Endothelial cell of umbilical vein (primary cell): ENCODE measurements at regions not wholly inside any gene's neighbourhood (a gene's known extent, or its start where the extent isn't known, plus 50 kb on each side); places are given as distances from the start of the nearest gene placed in this dataset.
A peak's percentile ranks its signal among the peaks of the same experiment; 100 is the strongest.

Experiments used
- BruUV-seq: library from RNA; stranded (reverse); fragments of 400-500 nt; replicated peaks from 2 replicates; lab custom pipeline; 2021; lab: Mats Ljungman, UMichigan
- CTCF ChIA-PET: fragments of 300-600, 350-600 bp; sonication (Branson Sonifier 250); formaldehyde crosslinking; loops from one replicate; lab custom pipeline; 2021; ENCODE audit warnings: antibody characterized with exemption, inconsistent platforms; lab: Charles Lee
- POLR2A ChIA-PET: fragments of 300-600, 350-600 bp; sonication (Branson Sonifier 250); formaldehyde crosslinking; loops from one replicate; lab custom pipeline; 2021; ENCODE audit warnings: antibody characterized with exemption, inconsistent platforms; lab: Charles Lee
- DNase-seq: peaks from one replicate; pipeline ENCODE4 v3.0.0-alpha.2; 2011; ENCODE audit warnings: low read depth, low spot score
- FAIRE-seq: peaks from 2 replicates; lab custom pipeline; 2011; peaks lifted over from hg19 to GRCh38; lab: Jason Lieb, UNC
- H2AFZ ChIP-seq: 2 replicates; pipeline ENCODE4 v1.6.0; 2012; ENCODE audit warnings: low read depth, low read length, control low read depth, inconsistent platforms
- H3K27ac ChIP-seq: 2 replicates; pipeline ENCODE4 v1.5.1; 2011; ENCODE audit warnings: low read depth, mild to moderate bottlenecking, control low read depth, low read length, moderate library complexity; ENCODE audit not compliant: insufficient read depth
- H3K27me3 ChIP-seq, 2 experiments: 2 replicates each; pipeline versions ENCODE4 v1.6.0 to v1.6.1; 2011; ENCODE audit warnings: low read length in 2 of 2, mixed read lengths in 1 of 2; ENCODE audit not compliant: control insufficient read depth in 2 of 2, insufficient read depth in 2 of 2
- H3K36me3 ChIP-seq, 2 experiments: 2 replicates in 1 of 2; 3 replicates in 1 of 2; pipeline ENCODE4 v1.5.1; 2011; ENCODE audit warnings: low read length in 2 of 2, mild to moderate bottlenecking in 1 of 2, moderate library complexity in 1 of 2; ENCODE audit not compliant: control insufficient read depth in 2 of 2, insufficient read depth in 2 of 2; ENCODE audit errors: extremely low read depth in 1 of 2
- H3K4me1 ChIP-seq: 3 replicates; pipeline ENCODE4 v1.5.1; 2011; ENCODE audit warnings: mild to moderate bottlenecking, low read length; ENCODE audit not compliant: control insufficient read depth, insufficient read depth; ENCODE audit errors: extremely low read depth
- H3K4me2 ChIP-seq: 2 replicates; pipeline ENCODE4 v1.6.1; 2011; ENCODE audit warnings: low read length, control low read depth, mixed read lengths; ENCODE audit not compliant: insufficient read depth
- H3K4me3 ChIP-seq, 3 experiments: fragments of 200-600 bp in 1 of 3; sonication (generic), shearing (Covaris generic) in 1 of 3; replicated peaks in 1 of 3; 2 replicates each; pipeline ENCODE4 v1.5.1; 2011 to 2016; ENCODE audit warnings: control low read depth in 3 of 3, low read length in 3 of 3, mild to moderate bottlenecking in 2 of 3, inconsistent platforms in 1 of 3, low read depth in 1 of 3, moderate library complexity in 1 of 3; ENCODE audit not compliant: insufficient read depth in 1 of 3
- H3K79me2 ChIP-seq: 2 replicates; pipeline ENCODE4 v1.6.0; 2012; ENCODE audit warnings: low read length, inconsistent platforms; ENCODE audit not compliant: control insufficient read depth, insufficient read depth
- H3K9ac ChIP-seq: replicated peaks from 2 replicates; pipeline ENCODE3; 2011; ENCODE audit warnings: low read length, control low read depth; ENCODE audit not compliant: insufficient read depth; ENCODE audit errors: extremely low read depth
- H3K9me1 ChIP-seq: replicated peaks from 3 replicates; pipeline ENCODE4 v1.6.0; 2011; ENCODE audit warnings: mild to moderate bottlenecking, low read length; ENCODE audit not compliant: control insufficient read depth, insufficient read depth; ENCODE audit errors: extremely low read depth
- H3K9me3 ChIP-seq: replicated peaks from 2 replicates; pipeline ENCODE4 v1.5.1; 2012; ENCODE audit warnings: low read length, inconsistent platforms; ENCODE audit not compliant: control insufficient read depth, insufficient read depth
- H4K20me1 ChIP-seq: replicated peaks from 2 replicates; pipeline ENCODE3; 2011; ENCODE audit warnings: mild to moderate bottlenecking, low read length; ENCODE audit not compliant: control insufficient read depth, insufficient read depth; ENCODE audit errors: extremely low read depth
- FOS ChIP-seq: IDR thresholded peaks from 2 replicates; pipeline ENCODE4 v1.6.1; 2011; ENCODE audit warnings: mild to moderate bottlenecking, low read length, moderate library complexity, borderline replicate concordance; ENCODE audit not compliant: insufficient read depth
- GATA2 ChIP-seq: IDR thresholded peaks from 2 replicates; pipeline ENCODE4 v1.7.0; 2011; ENCODE audit warnings: low read depth, mild to moderate bottlenecking, moderate library complexity, mixed read lengths, low read length; ENCODE audit not compliant: insufficient read length, insufficient read depth
- POLR2A ChIP-seq: IDR thresholded peaks from 2 replicates; pipeline ENCODE4 v1.6.1; 2012; ENCODE audit warnings: low read depth, mild to moderate bottlenecking, control low read depth, low read length
- POLR2AphosphoS5 ChIP-seq: IDR thresholded peaks from 2 replicates; pipeline ENCODE4 v1.6.1; 2012; ENCODE audit warnings: low read depth, mild to moderate bottlenecking, control low read depth, low read length, moderate library complexity; ENCODE audit not compliant: insufficient read depth
- dilution Hi-C: fragments of 300-500 bp; cut with MboI; formaldehyde crosslinking; loops from one replicate; pipeline ENCODE4 v1.15.0; 2019; ENCODE audit warnings: low sequenced_read_pairs; ENCODE audit not compliant: extremely low pct_ligation_motif_present
- intact Hi-C: fragments of 100-400 bp; cut with micrococcal nuclease; formaldehyde crosslinking; loops from one replicate; pipeline ENCODE4 v1.10.0; 2022
- TF ChIP-seq, protein P1 (sequence below): IDR thresholded peaks from 2 replicates; pipeline ENCODE4 v1.6.1; 2011; ENCODE audit not compliant: insufficient read depth, insufficient read length
- TF ChIP-seq, protein P2 (sequence below), 2 donors: IDR thresholded peaks; 1 replicate in 1 of 2; 2 replicates in 1 of 2; pipeline ENCODE4 v1.5.1; 2011; ENCODE audit warnings: low read length in 2 of 2, mild to moderate bottlenecking in 2 of 2, moderate library complexity in 2 of 2, control low read depth in 1 of 2, inconsistent platforms in 1 of 2, low read depth in 1 of 2; ENCODE audit not compliant: insufficient read depth in 1 of 2; ENCODE audit errors: extremely low read depth in 1 of 2

DNA sequence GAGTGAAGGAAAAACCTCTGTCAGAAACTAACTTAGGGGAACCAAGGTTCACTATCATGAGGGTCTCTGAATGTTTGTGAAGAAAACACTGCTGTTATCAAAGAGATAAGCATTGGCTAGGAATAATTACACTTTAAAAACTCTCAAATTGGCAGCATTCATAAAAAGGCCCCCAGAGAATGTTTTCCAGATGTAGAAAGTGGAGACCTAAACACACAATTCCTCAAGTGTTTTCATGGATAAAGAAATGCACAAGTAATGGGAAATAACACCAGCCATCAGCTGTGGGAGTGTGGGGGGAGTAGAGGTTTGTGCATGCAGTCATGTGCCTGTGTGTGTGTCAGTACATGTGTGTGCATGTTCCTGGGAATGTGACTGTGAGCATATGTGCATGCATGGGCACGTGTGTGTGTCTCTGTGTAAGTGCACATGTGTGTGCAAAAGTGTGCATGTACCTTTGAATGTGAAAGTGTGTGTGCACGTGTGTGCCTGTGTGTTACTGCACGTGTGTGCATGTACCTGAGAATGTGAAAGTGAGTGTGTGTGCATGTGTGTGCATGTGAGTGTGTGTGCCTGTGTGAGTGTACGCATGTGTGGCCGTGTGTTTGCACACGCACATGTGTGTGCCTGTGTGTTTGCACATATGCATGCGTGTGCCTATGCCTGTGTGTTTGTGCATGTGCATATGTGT, 854.3 kb upstream of the SALL3 start:
- Histone ChIP-seq H3K4me3 (no peak overlapping the region), H3K4me1 (no peaks in the 10 kb centered on the region), H3K9ac (no peak overlapping the region), H3K4me2 (no peak overlapping the region), H2AFZ (no peak overlapping the region), H3K27ac (no peak overlapping the region), H3K9me3 (peaks cover 5% of the 10 kb centered on the region), H4K20me1 (no peaks in the 10 kb centered on the region), H3K9me1 (no peaks in the 10 kb centered on the region), H3K27me3 (no peaks in the 10 kb centered on the region), H3K36me3 (no peaks in the 10 kb centered on the region), H3K79me2 (no peaks in the 10 kb centered on the region)
- dilution Hi-C loops = no loop called here
- CTCF ChIA-PET = no interaction called here
- no peak for FAIRE-seq
- DNase-seq = no peak
- BruUV-seq = no TSS peak
- POLR2A ChIA-PET = no interaction called here
- intact Hi-C loops = no loop called here
- TF ChIP-seq GATA2 (no peak), FOS (no peak), POLR2AphosphoS5 (no peak), POLR2A (no peak)
- TF ChIP-seq, protein P1, sequence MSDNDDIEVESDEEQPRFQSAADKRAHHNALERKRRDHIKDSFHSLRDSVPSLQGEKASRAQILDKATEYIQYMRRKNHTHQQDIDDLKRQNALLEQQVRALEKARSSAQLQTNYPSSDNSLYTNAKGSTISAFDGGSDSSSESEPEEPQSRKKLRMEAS = peak; percentile 2

DNA sequence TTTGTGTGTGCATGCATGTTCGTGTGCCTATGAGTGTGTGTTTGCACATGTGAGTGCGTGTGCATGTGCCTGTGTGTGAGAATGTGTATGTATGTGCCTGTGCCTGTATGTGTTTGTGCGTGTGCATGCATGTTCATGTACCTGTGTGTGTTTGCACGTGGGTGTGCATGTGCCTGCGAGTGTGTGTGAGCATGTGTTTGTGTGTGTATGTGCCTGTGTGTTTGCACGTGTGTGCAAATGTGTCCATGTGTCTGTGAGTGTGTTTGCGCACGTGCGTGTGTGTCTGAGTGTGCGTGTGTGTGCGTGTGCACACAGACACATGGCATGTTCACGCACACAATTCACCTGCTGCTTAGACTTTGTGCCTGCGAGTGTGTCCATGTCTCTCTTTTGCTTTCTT, 853.5 kb upstream of the SALL3 start:
- no peaks in the 10 kb centered on the region for H3K9me1 ChIP-seq
- H3K9ac ChIP-seq = no peak overlapping the region
- no peaks in the 10 kb centered on the region for H3K4me1 ChIP-seq
- no peak overlapping the region for H3K4me2 ChIP-seq
- no peak overlapping the region for H3K4me3 ChIP-seq
- intact Hi-C loops = no loop called here
- dilution Hi-C loops = no loop called here
- no peaks in the 10 kb centered on the region for H3K36me3 ChIP-seq
- no peaks in the 10 kb centered on the region for H3K27me3 ChIP-seq
- no TSS peak for BruUV-seq
- H3K79me2 ChIP-seq = no peaks in the 10 kb centered on the region
- peaks cover 5% of the 10 kb centered on the region for H3K9me3 ChIP-seq
- ChIA-PET CTCF (no interaction called here), POLR2A (no interaction called here)
- no peaks in the 10 kb centered on the region for H4K20me1 ChIP-seq
- TF ChIP-seq, protein P2, sequence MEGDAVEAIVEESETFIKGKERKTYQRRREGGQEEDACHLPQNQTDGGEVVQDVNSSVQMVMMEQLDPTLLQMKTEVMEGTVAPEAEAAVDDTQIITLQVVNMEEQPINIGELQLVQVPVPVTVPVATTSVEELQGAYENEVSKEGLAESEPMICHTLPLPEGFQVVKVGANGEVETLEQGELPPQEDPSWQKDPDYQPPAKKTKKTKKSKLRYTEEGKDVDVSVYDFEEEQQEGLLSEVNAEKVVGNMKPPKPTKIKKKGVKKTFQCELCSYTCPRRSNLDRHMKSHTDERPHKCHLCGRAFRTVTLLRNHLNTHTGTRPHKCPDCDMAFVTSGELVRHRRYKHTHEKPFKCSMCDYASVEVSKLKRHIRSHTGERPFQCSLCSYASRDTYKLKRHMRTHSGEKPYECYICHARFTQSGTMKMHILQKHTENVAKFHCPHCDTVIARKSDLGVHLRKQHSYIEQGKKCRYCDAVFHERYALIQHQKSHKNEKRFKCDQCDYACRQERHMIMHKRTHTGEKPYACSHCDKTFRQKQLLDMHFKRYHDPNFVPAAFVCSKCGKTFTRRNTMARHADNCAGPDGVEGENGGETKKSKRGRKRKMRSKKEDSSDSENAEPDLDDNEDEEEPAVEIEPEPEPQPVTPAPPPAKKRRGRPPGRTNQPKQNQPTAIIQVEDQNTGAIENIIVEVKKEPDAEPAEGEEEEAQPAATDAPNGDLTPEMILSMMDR (IDR thresholded peaks at IDR 0.05; ENCODE audit: extremely low read depth in 1 of 2, insufficient read depth in 1 of 2, low read depth in 1 of 2, low read length in 2 of 2) = no peak
- TF ChIP-seq, protein P1 = no peak
- H2AFZ ChIP-seq = no peak overlapping the region
- no peak overlapping the region for H3K27ac ChIP-seq
- FAIRE-seq = no peak
- no peak for DNase-seq
